ENCODE measurements at regions not wholly inside any gene's neighbourhood (a gene's known extent, or its start where the extent isn't known, plus 50 kb on each side); places are given as distances from the start of the nearest gene placed in this dataset.

DNA sequence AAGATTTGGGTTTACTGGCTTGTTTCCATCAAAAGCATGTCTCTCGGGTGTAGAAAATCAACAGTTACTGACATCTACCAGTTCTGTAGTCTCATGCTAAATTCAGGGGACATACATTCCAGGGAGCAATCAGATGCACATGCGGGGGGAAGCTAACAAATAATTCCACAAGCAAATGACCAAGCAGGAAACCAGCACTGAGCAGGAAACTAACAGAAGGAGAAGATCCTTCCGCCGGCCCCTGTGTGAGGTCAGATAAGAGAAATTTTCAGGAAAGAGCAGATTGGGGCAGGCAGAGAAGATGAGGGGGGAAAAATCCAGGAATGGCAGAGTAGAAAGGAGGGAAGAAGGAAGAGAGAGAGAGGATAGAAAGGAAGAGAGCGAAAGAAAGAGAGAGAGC, 127.6 kb upstream of the TMCC3 start:
- no peak for DNase-seq

DNA sequence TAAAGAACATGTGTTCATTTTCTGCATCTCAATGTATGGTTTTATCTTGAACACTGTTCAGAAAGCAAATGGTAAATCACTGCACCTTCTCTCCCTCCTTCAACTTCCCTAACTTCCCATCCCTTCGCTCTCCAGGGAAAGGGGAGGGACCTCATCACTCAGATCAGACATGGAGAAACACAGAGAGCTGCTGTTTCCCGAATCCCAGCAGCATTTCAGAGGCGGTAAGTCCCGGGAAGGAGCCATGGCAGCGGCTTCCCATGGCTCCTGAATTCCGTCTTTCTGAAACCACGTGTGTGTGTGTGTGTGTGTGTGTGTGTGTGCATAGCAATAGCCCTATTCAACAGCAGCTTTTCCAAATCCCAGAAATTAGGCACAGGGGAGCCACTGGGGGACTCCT, 125.4 kb upstream of the TMCC3 start:
- no peak for DNase-seq

DNA sequence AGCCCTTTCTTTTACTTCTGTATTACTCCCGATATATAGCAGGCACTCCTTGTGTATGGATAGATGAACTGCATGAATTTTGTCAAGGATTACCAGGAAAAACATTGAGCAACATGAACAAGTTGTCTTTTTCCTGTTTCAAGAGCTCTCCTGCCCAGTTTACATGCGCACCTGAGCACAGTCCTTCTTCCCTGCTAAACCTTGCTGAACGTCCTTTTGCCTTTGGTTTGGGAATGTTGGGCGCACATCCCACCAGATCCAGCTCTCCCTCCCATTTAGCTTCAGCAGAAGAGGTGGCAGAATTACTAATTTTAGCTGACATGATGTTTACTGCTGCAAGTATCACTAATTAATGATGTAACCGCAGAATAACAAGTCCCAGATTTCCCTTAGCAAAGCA, 121.4 kb upstream of the TMCC3 start:
- DNase-seq = peak; percentile 80

DNA sequence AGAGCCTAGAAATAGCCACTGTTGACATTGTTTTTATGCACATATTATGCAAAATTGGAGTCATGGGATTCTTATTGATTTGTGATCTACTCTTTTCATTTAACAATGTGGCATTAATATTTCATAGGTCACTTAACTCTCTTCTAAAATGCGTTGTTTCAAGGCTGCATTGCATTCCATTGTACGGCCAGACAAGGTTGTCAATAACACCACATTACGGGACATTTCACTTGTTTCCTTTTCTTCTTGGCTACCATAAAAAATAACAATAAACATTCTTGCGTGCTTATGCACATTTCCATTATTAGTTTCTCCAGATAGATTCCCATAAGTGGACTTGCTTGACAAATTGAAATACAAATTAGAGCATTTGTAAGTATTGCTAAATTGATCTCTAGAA, 120.8 kb upstream of the TMCC3 start:
- DNase-seq = no peak

DNA sequence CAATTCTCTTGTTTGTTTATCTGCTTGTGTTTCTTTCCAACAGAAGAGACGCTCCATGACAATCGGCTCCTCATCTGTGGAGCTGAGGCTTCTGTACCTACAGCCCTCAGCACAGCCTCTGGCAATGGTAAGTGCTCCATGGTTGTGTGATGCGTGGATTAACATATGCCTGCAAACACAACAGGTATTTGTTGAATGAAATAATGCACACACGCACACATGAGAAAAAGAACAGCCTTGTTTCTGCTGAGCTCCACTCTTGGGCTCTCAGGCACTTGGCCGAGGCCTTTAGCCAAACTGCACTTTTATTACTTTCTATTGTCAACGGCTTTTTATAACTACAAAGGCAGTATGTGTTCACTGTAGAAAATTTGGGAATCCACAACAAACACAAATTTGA, 120.4 kb upstream of the TMCC3 start:
- no peak for DNase-seq

DNA sequence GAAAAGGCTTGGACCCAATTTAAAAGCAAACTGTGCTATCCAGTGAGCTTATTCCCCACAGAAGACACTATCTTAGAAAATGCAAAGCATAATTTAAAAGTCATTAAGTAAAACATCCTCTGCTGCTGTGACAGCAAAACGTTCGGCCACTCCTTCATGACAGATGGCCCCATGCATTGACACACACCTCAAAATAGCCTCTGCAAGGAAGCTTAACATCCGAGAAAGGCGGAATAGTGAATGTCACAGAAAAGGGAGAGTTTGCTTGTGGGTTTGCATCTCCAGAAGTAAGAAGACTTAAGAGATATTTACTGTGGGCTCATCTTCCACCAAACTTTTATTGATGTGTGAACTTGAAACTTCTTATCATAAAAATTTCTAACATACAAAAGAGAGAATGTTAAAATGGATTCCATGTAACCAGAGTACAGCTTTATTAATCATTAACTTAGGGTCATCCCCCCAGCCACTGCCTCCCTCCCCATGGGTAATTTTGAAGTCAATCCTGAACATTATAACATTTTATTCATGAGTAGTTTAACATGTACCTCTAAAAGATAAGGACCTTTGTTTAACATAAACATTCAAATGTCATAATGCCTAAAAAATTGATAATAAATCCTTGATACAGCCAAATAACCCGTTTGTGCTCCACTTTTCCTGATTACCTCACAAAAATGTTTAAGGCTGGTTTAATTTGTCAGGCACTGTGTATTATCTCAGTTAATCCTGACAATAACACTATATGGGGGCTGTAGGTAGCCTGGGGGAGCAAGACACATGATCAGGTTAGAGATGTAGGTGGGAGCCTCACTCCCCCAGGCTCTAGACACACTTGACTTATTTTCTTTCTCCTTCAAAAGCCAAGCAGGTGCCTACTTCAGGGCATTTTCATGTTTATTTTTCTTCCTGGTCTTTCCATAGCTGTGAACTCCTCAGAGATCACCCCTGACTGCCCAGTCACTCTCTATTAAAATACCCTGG, 119.7 kb upstream of the TMCC3 start:
- no peak for DNase-seq

DNA sequence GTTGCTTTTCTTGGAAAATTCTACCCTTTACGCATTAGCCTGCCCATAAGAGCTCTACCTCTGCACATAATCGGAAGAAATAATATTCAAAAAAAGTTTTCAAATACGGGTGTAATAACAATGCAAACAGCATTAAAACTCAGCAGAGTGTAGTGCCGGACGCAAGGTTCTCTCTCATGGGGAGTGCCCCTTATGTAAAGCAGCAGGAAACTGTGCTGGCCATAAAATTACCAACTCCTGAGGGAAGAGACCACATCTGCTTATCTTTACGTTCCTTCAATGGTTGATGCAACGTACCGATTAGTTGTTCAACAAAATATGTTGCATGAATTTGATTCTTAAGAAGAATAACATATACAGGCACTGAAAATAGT, 118.7 kb upstream of the TMCC3 start:
- no peak for DNase-seq

DNA sequence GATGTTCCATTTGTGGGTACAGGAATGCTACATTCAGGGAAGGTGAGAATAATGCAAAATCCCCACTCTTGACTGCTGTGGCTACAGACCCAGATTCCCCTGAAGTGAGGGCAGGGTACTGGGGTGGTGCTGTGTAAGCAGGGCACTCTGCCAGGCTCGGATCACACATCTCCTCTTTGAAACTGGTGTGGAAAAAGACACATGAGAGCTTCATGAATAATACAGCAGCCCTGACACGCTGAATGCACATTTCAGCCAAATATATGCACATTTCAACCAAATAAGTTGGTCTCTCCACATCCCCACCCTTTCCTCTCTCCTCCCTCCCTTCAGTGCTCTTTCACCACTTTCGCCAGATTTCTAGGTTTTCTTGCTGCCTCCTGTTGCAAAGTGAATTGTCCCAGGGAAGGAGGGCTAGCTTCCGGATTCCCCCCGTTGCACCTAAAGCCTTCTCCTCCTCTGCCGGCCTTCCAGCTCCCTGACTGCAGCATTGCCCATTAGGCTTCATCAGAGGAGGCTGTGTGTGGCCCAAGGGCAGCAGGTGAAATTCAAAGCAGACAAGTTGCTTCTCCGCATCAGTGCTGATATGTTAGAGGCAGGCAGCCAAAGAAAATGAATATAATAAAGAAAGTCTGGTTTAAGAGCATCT, 118.2 kb upstream of the TMCC3 start:
- DNase-seq = peak; percentile 52

DNA sequence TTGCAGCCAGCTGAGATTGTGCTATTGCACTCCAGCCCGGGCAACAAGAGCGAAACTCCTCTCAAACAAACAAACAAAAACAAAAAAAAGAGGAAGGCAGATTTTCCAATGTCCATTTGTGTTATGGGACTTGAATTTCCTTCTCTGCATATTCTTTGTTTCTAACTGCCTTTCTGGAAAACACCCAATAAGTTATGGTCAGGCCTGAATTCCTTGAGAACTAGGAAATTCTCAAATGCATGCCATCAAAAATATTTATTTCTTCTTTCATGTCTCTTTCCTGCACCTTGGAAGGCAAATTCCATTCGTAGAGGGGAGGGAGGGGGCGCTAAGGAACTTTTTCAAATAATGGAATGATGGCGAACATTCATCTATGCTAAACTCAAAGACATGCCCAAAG, 117.6 kb upstream of the TMCC3 start:
- no peak for DNase-seq

DNA sequence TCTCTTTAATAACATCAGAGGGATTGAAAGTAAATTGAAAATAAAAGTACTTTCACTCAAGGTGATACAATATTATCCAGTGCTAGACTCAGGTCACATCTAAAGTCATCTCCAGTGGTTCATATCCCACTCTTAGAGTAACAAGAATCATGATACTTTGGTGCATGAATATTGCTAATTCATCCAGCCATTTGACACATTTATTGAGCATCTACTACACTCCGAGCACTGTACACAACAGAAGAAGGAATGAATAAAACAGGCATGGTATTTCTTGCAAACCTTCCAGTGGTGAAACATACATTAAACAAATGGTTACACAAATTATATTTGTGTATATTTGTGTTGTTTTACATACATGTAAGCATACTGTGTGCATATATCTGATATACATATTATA, 116.0 kb upstream of the TMCC3 start:
- no peak for DNase-seq

DNA sequence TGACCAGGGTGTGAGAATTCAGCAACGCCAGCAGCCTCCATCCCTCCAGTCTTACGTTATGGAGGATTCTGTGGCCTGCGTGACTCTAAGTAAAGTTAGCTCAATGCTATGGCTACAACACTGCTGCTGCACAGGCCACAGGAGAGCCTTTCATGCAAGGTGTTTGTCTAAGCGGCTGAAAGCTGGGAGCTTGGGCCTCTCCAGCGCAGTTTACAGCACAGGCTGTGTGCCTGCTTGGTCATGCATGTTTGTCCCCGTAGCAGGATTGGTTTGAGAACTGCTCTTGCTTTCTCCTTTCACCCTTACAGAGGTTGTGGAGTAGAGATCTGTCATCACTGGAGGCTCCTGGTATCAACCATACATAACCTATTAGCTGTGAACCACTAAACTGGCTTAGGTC, 113.1 kb upstream of the TMCC3 start:
- no peak for DNase-seq

DNA sequence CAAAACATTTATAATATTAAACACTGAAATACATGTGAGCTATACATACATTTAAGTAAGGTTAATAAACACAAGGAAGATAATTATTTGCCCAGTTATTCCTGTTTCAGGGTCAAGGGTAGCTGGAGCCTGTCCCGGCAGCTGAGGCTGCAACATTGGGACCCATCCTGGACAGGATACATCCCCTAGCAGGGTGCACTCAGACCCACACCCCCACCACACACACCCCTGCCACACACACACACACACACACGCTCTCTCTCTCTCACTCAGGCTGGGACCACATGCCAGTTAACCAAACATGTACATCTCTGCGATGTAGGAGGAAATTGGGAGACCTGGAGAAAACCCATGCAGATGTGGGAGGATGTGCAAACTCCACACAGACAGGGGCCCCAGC, 112.6 kb upstream of the TMCC3 start:
- DNase-seq = no peak

DNA sequence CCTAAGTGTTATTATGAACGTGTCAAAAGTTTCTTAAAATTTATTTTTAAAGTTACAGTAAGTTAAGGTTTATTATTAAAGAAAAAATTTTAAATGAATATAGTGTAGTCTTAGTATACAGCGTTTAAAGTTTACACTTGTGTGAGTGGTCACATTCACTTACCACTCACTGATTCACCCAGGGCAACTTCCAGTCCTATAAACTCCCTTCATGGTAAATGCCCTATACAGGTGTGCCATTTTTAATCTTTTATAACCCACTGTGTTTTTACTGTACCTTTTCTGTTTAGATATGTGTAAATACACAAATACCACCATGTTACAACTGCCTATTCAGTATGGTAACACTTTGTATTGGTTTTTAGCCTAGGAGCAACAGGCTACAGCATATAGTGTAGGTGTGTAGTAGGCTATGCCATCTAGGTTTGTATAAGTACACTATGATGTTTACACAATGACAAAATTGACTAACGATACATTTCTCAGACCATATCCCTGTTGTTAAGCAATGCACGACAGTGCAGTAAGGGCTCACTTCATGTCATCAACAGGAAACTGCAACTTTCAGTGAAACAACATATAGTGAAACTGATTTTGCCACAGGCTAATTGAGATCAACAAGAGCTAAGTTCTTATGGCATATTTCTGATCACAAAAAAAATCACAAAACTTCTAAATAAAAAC, 112.0 kb upstream of the TMCC3 start:
- no peak for DNase-seq

DNA sequence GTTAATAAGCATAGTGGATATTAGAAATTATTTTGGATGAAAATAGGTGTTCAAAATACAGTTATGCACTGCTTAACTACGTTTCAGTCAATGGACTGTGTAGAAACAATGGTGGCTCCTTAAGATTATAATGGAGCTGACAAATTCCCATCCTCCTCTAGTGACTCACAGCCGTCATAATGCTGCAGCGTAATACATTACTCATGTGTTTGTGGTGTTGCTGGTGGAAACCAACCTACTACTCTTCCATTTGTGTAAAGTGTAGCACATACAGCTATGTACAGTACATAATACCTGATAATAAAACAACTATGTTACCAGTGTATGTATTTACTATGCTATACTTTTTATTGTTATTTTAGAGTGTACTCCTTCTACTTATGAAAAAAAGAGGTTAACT, 111.2 kb upstream of the TMCC3 start:
- DNase-seq = no peak

DNA sequence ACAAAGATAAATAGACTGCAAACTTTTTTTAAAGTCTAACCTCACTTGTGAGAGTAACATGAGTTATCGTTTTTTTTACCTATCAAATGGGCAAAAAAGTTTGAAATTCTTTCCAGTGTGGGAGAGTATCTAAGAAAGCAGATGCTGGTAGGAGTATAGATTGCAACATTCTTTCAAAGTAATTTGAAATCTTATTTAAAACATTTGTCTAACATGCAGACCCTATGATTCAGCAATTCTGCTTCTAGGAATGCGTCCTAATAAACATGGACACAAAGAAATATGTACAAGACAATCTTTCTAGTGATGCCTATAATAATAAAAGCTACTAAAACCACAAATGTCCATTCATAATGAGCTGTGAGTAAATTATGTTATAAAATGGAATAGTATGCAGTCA, 110.4 kb upstream of the TMCC3 start:
- no peak for DNase-seq

DNA sequence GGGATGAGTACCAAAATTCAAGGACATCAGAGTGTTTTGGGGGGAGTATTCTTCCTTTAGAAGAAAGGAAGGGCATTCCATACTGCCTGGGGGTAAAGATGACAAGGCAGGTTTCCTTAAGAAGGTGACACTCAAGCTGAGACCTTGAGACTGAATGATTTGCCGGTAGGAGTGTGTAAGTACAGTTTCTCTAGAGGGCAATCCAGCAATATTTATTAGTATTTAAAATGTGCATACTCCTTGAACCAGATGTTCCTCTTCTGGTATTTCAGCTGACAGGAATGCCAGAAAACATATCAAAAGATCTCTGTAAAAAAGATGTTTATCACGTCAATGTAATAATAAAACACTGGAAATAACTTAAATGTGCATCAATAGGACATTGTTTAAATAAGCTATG, 106.4 kb upstream of the TMCC3 start:
- no peak for DNase-seq

DNA sequence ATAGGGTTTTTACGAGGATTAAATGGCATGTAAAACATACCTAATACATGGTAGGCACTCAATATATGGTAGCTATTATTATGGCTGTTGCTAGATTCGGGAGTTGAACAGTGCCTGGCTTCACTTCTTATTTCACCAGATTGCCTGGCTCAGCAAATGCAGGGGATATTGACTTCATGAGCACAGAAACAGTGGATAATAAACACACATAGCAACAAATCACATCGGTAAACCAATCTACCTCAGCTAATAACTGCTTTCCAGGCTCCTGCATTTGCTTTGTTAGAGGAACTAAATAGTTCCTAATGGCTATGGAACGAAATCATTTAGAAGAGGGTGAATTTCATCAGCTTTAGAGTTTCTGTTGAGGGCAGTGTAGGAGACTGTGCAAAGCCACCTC, 105.2 kb upstream of the TMCC3 start:
- DNase-seq = no peak

DNA sequence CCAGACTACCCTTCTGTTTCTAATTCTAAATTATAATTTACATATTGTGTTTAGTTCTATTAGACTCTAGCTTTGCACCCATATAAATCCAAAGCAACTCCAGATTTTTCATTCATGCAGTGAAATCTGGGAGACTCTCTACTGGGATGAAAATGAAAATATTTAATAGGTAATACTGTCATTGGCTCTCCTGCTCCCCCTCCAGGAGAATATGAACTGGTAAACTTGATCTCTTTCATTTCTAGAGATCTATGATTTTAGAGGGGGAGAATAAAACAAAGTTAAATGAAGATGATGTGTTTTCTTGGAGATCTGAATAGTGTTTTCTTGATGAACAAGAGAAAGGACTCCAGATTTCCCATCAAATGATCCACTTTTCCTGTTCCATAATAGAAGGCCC, 104.3 kb upstream of the TMCC3 start:
- DNase-seq = no peak

DNA sequence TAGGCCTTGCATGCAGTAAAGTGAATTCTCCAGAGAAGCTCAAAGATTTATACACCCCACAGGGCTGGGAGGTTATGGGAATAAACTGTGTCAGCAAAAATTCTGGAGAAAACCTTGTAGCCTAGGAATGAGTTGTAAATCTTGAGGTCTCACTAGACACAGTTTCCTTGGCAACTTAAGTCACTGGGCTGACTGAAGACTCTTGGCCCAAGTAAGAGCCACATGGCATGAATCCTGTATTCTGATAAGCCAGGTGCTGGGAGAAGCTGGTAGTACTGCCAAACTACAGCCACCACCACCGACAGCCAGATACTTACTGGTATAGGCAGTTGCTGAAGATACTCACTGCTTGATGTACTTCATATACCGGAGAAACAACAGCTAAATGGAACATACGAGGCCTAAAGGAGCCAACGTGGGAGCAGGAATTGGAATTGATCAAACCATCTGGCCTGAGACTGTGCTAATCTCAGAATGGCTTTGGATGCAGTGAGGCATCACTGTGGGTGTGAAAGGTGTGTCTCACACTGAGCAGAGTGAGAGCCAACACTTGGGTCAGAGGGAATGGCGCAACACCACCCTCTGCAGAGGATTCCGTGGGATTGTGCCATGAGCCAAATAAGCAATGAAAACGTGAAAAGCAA, 102.8 kb upstream of the TMCC3 start:
- DNase-seq = no peak

DNA sequence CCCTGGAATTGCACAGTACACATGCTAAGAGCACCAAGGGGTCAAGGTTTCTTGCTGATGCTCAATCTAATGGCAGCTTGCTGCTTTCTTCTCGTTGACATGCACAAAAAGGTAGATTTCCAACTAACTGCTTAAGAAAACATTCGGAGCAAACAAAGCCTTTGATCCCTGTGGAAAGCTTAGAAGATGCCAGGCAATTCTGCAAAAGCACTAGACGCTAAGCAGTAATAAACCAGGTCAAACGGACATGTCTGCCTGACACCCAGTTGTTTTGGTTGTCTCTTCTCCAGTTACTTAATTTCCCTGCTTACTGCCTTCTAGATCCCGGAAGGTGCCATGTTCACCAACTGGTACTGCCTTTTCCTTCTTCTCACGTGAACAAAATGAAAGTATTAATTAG, 100.5 kb upstream of the TMCC3 start:
- no peak for DNase-seq

DNA sequence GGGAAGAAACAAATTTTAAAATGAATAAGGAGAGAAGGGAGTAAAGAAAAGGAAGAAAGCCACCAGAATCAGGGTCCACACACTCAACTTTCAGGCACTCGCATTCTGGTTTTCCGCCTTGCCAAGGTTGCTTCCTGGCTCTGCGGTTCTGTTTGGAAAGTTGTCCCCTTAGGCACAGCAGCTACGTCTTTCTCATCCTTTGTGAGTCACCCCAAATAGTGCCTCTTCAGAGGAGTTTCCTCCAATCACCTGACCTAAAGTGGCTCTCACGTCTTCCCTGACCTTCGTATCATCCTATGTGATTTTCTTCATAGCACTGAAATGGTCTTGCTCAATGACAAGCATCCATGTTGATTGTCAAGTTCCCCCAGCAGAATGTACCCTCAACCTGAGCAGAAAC, 99.5 kb upstream of the TMCC3 start:
- no peak for DNase-seq

DNA sequence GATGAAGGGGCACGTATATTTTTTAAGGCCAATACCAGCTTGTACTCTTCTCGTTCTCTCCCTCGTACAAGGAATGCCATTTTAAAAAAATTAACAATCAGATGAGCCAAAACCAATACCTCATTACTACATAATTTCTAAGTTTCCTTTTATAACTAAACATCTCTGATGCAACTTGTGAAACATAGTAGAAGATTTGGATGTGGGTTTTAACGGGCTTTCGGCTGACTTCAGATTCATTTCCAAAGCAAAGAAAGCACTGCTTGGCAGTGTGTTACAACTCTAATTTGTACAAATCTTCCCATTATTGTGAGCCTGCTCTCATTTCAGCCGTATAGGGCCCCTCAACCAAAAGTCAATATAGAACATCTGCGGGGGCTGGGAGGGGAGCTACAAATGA, 99.1 kb upstream of the TMCC3 start:
- DNase-seq = no peak

DNA sequence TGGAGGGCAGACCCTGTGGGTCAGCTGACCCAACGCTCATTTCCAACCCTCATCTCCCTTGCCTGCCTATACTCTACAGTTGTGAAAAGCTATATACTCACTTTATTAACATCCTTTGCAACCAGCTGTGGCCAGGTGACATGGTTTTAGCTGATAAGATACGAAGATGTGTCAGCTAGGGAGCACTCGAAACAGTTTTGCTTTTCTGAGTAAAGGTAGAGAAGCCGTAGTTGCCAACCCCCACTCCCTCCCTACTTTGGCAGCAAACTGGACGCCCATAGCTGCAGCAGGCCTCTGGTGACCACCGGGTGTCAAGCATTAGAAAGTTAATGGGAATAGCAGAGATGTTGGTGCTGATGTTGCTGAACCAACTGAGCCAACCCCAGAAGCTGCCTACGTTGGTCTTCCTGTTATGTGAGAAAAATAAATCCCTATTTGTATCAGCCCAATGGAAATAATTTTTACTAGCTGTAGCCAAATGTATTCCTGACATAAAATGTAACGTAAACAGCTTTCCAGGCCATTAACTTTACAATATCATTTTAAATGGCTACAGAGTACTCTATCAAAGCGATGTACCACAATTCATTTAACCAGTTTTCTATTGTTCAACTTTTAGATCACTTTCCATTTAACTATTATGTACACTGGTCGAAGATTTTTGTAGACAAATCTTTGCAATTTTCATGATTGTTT, 98.5 kb upstream of the TMCC3 start:
- no peak for DNase-seq

Measured in NCI-H2171 treated with DMSO at 0.1 percent for 48 hours (cell line).